ENCODE measurements at regions not wholly inside any gene's neighbourhood (a gene's known extent, or its start where the extent isn't known, plus 50 kb on each side); places are given as distances from the start of the nearest gene placed in this dataset.
"Not testable (repeated sequence)": the region's sequence is repeated elsewhere in the genome, so short reads cannot be mapped to it uniquely, and the experiment has no call there.

DNA sequence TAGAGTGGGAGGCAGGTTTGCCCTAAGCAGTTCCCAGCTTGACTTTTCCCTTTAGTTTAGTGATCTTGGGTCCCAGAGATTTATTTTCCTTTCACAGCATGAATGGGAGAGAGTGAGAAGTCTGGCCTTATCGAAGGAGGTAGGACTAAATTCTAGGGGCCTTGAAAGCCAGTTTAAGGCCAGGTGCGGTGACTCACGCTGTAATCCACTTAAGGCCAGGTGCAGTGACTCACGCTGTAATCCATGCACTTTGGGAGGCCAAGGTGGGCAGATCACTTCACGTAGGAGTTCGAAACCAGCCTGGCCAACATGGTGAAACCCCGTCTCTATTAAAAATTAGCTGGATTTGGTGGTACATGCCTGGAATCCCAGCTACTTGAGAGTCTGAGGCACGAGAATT lies 392.2 kb downstream of the ACTR3B start:
- Mint-ChIP-seq H3K4me3 (no peak overlapping the region), H3K4me1 (no peaks in the 10 kb centered on the region), H3K36me3 (no peaks in the 10 kb centered on the region), H3K9me3 (peaks cover 1 to 23% (median 13%) of the 10 kb centered on the region in 7 donors), H3K27me3 (no peaks in the 10 kb centered on the region), H3K27ac (no peak overlapping the region)
- DNase-seq (no peak), ATAC-seq (ENCODE audit: low read depth in 2 of 2) (no peak)

DNA sequence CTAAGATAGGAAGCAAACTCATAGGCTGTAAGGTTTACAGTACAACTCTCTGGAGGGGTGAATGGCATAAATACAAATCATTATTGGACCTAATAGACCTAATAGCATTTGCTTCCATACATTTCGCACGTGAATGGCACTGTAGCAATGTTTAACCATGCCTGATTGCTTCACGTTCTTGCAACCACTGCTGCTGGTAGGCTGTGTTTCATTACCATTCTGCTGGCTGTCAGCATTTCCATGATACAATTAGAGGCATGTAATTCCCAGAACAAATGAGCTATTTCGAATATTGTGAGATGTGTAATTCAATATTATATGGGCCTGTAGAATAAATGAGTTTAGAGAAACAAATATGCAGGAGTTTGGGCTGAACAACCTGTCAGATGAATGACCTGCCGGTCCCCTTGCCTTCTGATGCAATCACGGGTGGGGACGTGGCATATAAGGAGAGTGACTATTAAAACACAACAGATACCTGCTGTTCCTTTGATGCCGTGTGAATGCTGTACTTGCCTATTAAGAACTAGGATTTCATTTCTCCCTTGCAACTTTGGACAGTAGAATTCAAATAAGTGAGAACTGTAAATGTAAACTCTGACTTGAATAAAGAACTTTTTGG lies 393.4 kb downstream of the ACTR3B start:
- ATAC-seq (ENCODE audit: low read depth in 2 of 2) (no peak), DNase-seq (no peak)
- peaks cover 1 to 18% (median 9%) of the 10 kb centered on the region in 7 donors for H3K9me3 Mint-ChIP-seq
- no peaks in the 10 kb centered on the region for H3K27me3 Mint-ChIP-seq
- no peak overlapping the region for H3K27ac Mint-ChIP-seq
- no peaks in the 10 kb centered on the region for H3K4me1 Mint-ChIP-seq
- no peaks in the 10 kb centered on the region for H3K36me3 Mint-ChIP-seq
- H3K4me3 Mint-ChIP-seq, result no peak overlapping the region

DNA sequence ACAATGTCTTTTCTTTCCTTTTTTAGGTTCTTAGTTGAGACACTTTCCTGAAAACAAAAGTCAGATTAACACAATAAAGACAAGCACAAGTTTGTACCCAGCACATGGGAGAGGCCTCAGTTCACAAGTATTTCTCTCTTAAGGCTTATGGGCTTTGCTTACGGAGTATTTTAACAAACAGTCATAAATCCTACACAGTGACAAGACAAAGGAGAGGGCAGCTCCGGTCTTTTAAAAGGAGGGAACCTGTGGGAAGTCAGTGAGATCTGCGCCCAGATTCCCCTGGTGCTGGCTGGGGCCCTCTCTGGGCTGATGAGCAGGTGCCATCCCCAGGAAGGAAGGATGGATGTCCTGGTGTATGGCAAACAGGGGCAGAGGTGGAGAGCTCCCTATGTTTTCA lies 398.6 kb downstream of the ACTR3B start:
- no peak overlapping the region for H3K27ac Mint-ChIP-seq
- no peaks in the 10 kb centered on the region for H3K36me3 Mint-ChIP-seq
- no peak for DNase-seq
- H3K27me3 Mint-ChIP-seq, result no peaks in the 10 kb centered on the region
- H3K9me3 Mint-ChIP-seq, result peaks cover 2 to 20% (median 9%) of the 10 kb centered on the region in 7 donors
- no peak for ATAC-seq (ENCODE audit: low read depth in 2 of 2)
- no peak overlapping the region for H3K4me3 Mint-ChIP-seq
- no peaks in the 10 kb centered on the region for H3K4me1 Mint-ChIP-seq

DNA sequence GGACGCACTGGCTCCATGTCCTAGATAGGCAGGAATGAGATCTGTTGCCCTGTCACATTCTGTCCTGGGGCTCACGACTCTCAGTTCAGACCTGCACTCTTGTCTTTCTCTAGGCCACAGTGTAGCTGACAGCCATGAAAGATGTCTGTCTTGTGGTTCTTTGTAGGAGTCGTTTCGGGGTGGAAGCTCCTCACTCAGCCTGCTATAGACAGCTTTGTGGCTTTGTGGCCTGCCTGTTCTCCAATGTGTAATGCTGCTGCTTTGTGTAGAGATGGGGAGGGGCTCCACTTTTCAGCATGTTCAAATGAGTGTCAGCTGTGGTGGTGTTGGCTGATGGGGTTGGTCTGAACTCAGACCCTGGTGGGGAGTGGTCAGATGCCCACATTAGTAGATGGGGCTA lies 410.7 kb downstream of the ACTR3B start:
- H3K9me3 Mint-ChIP-seq, result peaks cover 10 to 30% (median 20%) of the 10 kb centered on the region in 7 donors

DNA sequence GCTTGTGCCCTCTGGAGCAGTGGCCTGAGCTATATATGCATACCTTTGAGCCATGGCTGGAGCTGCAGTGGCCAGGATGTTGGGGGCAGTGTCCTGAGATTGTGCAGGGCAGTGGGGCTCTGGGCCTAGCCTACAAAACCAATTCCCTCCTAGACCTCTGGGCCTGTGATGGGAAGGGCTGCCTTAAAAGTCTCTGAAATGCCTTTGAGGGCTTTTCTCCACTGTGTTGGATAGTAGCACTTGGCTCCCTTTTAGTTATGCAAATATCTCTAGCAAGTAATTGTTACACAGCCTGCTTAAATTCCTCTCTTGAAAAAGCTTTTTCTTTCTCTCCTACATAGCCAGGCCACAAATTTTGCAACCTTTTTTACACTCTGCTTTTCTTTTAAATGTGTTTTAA lies 426.4 kb downstream of the ACTR3B start:
- H3K4me1 Mint-ChIP-seq, result no peaks in the 10 kb centered on the region

More for the DNA sequence above, 410.7 kb downstream of the ACTR3B start:
- H3K36me3 Mint-ChIP-seq, result peaks cover 0 to 10% of the 10 kb centered on the region in 2 donors
- H3K27ac Mint-ChIP-seq, result no peak overlapping the region
- ATAC-seq (ENCODE audit: low read depth in 2 of 2) (no peak), DNase-seq (no peak)
- H3K4me3 Mint-ChIP-seq, result peak overlapping the region in 1 of 8 donors; percentile 57
- no peaks in the 10 kb centered on the region for H3K27me3 Mint-ChIP-seq
- H3K4me1 Mint-ChIP-seq, result no peaks in the 10 kb centered on the region

DNA sequence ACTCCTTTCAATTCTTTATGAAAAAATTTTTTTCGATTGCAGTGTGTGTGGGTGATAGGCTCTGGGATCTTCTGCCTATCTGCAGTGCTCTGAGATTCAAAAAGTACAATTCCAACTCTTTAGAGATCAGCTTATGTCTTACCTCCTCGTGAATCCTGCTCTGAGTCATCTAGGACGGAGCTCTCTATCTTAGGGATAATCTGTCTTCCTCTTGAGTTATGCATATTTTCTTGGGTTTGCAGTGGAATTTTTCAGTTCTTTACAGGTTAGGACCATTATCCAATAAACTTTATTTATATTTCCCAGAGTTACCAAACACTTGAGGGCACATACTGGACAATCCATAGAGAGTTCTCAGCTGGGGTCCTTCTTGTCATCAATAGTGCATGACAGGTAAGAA lies 428.6 kb downstream of the ACTR3B start:
- Mint-ChIP-seq H3K27ac (no peak overlapping the region), H3K9me3 (peaks cover 0 to 15% (median 4%) of the 10 kb centered on the region in 7 donors), H3K36me3 (no peaks in the 10 kb centered on the region), H3K4me1 (no peaks in the 10 kb centered on the region), H3K4me3 (no peak overlapping the region), H3K27me3 (no peaks in the 10 kb centered on the region)
- no peak for ATAC-seq (ENCODE audit: low read depth in 2 of 2)
- no peak for DNase-seq

More for the DNA sequence above, 426.4 kb downstream of the ACTR3B start:
- ATAC-seq (ENCODE audit: low read depth in 2 of 2), result no peak
- Mint-ChIP-seq H3K27me3 (no peaks in the 10 kb centered on the region), H3K9me3 (peaks cover 0 to 12% (median 4%) of the 10 kb centered on the region in 7 donors), H3K36me3 (no peaks in the 10 kb centered on the region), H3K4me3 (no peak overlapping the region), H3K27ac (no peak overlapping the region)
- DNase-seq, result no peak

DNA sequence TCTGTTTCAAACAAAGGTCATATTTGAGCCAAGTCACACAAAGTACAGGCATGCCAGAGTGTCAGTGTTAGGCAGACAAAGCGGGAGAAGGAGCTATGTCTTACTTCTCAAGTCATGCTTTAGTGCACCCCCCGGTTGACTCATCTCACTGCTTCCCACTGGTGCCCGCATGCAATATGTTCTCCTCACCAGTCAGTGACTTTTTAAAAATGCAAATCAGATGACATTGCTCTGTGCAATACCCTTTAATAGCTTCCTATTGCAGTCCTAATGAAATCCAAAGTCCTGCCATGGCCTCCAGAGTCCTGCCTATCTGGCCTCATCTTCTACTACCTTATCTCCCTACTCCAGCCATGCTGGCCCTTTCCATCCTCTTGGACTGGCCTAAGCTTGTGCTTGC lies 429.1 kb downstream of the ACTR3B start:
- Mint-ChIP-seq H3K4me3 (no peak overlapping the region), H3K36me3 (no peaks in the 10 kb centered on the region), H3K27ac (no peak overlapping the region), H3K9me3 (peaks cover 0 to 15% (median 4%) of the 10 kb centered on the region in 7 donors), H3K4me1 (no peaks in the 10 kb centered on the region), H3K27me3 (no peaks in the 10 kb centered on the region)
- DNase-seq, result no peak
- ATAC-seq (ENCODE audit: low read depth in 2 of 2), result no peak

DNA sequence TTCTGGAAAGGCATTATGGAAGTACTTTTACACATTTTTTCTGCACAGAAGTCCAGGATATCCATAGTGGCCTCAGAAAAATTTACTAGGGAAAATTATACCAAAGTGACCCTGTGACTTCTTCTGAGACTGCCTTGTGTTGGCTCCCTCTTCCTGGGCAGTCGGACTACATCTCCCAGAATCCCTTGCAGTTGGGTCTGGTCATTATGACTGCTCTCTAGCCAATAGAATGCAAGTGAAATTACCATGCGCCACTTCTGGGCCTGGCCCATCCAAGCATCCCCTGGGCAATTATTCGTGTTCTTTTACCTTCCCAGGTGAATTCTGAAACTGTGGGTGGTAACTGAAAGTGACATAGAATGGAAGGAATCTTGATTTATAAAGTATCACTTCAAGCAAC lies 430.9 kb downstream of the ACTR3B start:
- H3K27ac Mint-ChIP-seq, result no peak overlapping the region
- H3K36me3 Mint-ChIP-seq, result no peaks in the 10 kb centered on the region
- H3K9me3 Mint-ChIP-seq, result peaks cover 0 to 12% (median 4%) of the 10 kb centered on the region in 7 donors
- ATAC-seq (ENCODE audit: low read depth in 2 of 2) (no peak), DNase-seq (no peak)
- H3K27me3 Mint-ChIP-seq, result no peaks in the 10 kb centered on the region
- H3K4me1 Mint-ChIP-seq, result no peaks in the 10 kb centered on the region
- H3K4me3 Mint-ChIP-seq, result no peak overlapping the region

DNA sequence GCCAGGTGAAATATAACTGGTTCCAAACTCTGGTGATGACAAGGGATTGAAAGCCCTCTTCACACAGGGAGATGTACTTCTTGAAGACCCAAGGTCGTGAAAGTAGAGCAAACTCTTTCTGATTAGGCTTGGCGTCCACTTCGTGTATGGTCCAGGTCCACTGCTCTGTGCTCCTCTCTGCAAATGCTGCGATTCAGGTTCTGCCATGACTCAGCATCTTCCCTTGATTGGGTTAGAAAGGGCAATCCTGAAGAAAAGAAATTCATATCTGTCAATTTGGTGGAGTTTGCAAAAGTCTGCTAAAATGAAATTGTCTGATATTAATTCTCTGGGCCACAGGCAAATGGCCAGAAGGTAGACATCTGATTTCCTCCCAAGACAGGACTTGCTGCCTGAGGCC lies 431.4 kb downstream of the ACTR3B start:
- Mint-ChIP-seq H3K27ac (no peak overlapping the region), H3K4me3 (no peak overlapping the region), H3K27me3 (no peaks in the 10 kb centered on the region), H3K4me1 (no peaks in the 10 kb centered on the region), H3K36me3 (no peaks in the 10 kb centered on the region), H3K9me3 (peaks cover 0 to 12% (median 4%) of the 10 kb centered on the region in 7 donors)
- DNase-seq, result no peak
- ATAC-seq (ENCODE audit: low read depth in 2 of 2), result no peak

DNA sequence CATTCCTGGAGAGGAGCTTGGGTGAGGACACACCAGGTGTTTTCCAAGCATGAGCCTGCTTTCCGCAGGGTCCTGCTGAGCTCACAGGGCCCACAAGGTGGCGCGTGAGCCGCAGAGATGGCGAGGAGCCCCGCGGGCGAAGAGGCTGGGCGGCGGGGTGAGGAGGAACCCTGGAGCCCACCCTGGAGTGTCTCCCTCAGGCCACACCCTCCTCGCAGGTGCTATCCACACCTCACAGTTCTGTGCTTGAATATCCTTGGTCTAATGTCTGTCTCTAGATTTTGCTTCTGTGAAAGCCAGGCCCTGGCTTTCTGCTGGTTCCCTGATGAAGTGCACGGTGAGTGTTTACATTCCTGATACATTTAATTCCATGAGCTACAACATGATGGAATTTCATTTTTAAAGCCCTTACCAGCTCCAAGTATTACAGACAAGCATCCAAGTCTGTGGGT lies 433.6 kb downstream of the ACTR3B start:
- H3K27ac Mint-ChIP-seq, result no peak overlapping the region
- no peaks in the 10 kb centered on the region for H3K36me3 Mint-ChIP-seq
- no peaks in the 10 kb centered on the region for H3K4me1 Mint-ChIP-seq
- H3K9me3 Mint-ChIP-seq, result peaks cover 0 to 10% (median 3%) of the 10 kb centered on the region in 7 donors
- ATAC-seq (ENCODE audit: low read depth in 2 of 2) (no peak), DNase-seq (no peak)
- no peak overlapping the region for H3K4me3 Mint-ChIP-seq
- no peaks in the 10 kb centered on the region for H3K27me3 Mint-ChIP-seq

DNA sequence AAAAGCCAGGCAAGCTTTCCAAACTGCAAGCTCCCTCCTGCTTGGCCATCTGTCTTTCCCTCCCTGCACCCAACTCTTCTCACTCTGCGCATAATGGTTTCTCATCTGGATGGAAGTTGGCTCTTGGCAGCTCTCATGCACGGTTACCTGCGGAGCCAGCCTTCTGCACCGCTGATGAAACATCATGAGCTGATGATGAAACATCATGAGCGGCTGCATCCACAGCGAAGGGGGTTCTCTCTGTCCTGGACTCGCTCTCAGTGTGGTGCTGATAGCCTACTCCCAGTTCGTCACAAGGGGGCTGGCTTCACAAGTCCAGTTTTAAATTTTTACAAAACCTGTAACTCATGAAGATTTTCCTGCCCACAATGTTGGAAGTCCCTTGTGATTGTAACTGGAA lies 457.5 kb downstream of the ACTR3B start:
- Mint-ChIP-seq H3K27me3 (no peaks in the 10 kb centered on the region), H3K36me3 (peaks cover 0 to 26% of the 10 kb centered on the region in 2 donors), H3K4me3 (no peak overlapping the region), H3K27ac (no peak overlapping the region), H3K4me1 (no peaks in the 10 kb centered on the region), H3K9me3 (peaks cover 21 to 44% (median 32%) of the 10 kb centered on the region in 7 donors)
- ATAC-seq (ENCODE audit: low read depth in 2 of 2) (no peak), DNase-seq (no peak)

DNA sequence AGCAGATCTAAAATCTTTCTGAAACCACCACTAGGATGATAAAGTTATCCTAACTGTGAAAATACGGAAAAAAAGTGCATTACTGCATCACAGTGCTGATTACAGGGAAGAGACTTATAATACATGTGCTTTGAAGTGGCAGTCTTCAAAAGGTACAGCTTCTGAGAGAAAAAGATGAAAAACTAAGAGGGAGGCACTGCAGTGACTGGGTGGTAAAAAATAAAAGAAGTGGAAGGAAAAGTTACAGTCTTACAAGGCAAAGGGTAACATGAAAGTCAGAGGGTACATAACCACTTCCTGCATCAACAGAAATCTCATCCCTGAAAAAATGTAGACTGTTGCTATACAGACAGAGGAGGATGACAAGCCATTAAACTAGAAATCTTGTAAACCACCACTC lies 465.3 kb downstream of the ACTR3B start:
- no peak for ATAC-seq (ENCODE audit: low read depth in 2 of 2)
- Mint-ChIP-seq H3K27me3 (no peaks in the 10 kb centered on the region), H3K36me3 (peaks cover 0 to 17% of the 10 kb centered on the region in 2 donors), H3K4me1 (no peaks in the 10 kb centered on the region), H3K4me3 (no peak overlapping the region), H3K27ac (no peak overlapping the region), H3K9me3 (peaks cover 13 to 41% (median 22%) of the 10 kb centered on the region in 7 donors)
- DNase-seq, result no peak

DNA sequence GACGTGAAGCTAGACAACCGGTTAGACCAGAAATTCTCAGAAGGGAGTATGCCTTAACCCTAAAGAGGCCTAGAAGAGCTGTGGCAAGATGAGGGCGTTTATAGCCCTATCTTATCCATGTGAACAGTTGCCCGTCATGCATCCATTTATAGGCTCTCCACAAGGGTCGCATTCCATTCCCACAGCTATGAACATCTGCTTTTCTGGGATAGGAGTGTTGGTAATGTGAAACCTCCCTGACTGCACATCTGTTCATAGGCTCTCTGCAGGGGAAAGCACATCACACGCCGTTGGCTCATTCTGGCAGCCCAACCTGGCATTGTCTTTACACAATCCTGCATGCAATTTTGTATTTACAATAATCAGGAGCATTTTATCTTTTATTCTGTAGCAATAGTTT lies 485.6 kb downstream of the ACTR3B start:
- not testable (repeated sequence) for DNase-seq; H3K4me1 Mint-ChIP-seq; H3K9me3 Mint-ChIP-seq; H3K27me3 Mint-ChIP-seq; H3K4me3 Mint-ChIP-seq; H3K27ac Mint-ChIP-seq; ATAC-seq (ENCODE audit: low read depth in 2 of 2); H3K36me3 Mint-ChIP-seq

DNA sequence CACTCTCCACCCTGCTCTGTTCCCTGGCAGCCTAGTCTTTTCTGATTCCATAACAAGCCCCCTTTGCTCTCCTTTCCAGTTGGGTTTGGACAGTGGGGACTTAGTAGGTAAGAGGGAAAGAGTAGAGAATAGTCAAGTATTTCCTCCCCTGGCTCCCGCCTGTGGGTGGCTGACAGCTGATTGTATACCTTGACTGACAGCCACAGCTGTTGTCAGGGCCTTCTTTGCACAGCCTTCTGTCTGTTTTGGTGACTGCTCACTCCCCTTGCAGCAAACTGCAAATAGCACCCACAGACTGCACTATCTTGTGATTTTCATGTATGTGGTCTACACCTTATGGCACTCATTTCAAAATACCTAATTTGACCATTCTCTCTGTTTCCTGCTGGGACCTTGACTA lies 486.3 kb downstream of the ACTR3B start:
- Mint-ChIP-seq H3K4me1 (no peaks in the 10 kb centered on the region), H3K4me3 (no peak overlapping the region), H3K36me3 (no peaks in the 10 kb centered on the region), H3K27ac (no peak overlapping the region), H3K27me3 (no peaks in the 10 kb centered on the region), H3K9me3 (peaks cover 0 to 11% (median 7%) of the 10 kb centered on the region in 7 donors)
- ATAC-seq (ENCODE audit: low read depth in 2 of 2), result no peak
- DNase-seq, result no peak

DNA sequence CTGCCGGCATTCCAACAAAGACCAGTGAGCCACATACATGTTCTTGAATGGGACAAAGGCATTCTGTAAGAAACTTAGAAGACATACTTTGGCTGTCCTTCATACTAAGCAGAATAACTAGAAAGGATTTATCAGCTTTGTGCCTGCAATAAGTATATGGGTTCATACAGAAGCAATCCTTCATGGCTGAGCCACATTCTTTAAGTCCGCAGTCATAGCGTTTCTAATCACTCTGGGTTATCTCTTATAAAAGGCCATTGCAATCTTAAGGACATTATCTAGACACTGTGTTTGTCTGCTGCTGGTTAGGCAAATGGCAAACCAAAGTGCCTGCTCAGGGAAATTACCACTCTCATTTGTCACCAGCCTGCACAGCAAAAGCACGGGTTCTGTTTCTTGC lies 488.4 kb downstream of the ACTR3B start:
- ATAC-seq (ENCODE audit: low read depth in 2 of 2), result no peak
- Mint-ChIP-seq H3K27me3 (no peaks in the 10 kb centered on the region), H3K36me3 (no peaks in the 10 kb centered on the region), H3K4me3 (no peak overlapping the region), H3K4me1 (no peaks in the 10 kb centered on the region), H3K27ac (no peak overlapping the region), H3K9me3 (peaks cover 5 to 18% (median 7%) of the 10 kb centered on the region in 7 donors)
- DNase-seq, result no peak

Data from naive B cell (primary cell).